ENCODE measurements at regions not wholly inside any gene's neighbourhood (a gene's known extent, or its start where the extent isn't known, plus 50 kb on each side); places are given as distances from the start of the nearest gene placed in this dataset.
"Not testable (repeated sequence)": the region's sequence is repeated elsewhere in the genome, so short reads cannot be mapped to it uniquely, and the experiment has no call there.

- H3K9me3 Mint-ChIP-seq: peaks cover 7% of the 10 kb centered on the region
- H3K4me1 Mint-ChIP-seq: no peaks in the 10 kb centered on the region
- H3K4me3 Mint-ChIP-seq: no peak overlapping the region
- ATAC-seq (replicated peaks): no peak
- no peak overlapping the region for H3K27ac Mint-ChIP-seq
- no peaks in the 10 kb centered on the region for H3K36me3 Mint-ChIP-seq (ENCODE audit: low read depth)
- peaks cover 6% of the 10 kb centered on the region for H3K27me3 Mint-ChIP-seq
These were observed 180.5 kb upstream of the CLINT1 start for GRCh38 chr5:158039441-158039840.

GRCh38 chr5:158036983-158037595 lies 178.1 kb upstream of the CLINT1 start:
- not testable (repeated sequence) for H3K4me3 Mint-ChIP-seq; ATAC-seq (replicated peaks); H3K36me3 Mint-ChIP-seq (ENCODE audit: low read depth); H3K9me3 Mint-ChIP-seq; H3K4me1 Mint-ChIP-seq; H3K27ac Mint-ChIP-seq
- peaks cover 16% of the 10 kb centered on the region for H3K27me3 Mint-ChIP-seq

GRCh38 chr5:158034586-158034985 lies 175.6 kb upstream of the CLINT1 start:
- not testable (repeated sequence) for H3K9me3 Mint-ChIP-seq; H3K36me3 Mint-ChIP-seq (ENCODE audit: low read depth); ATAC-seq (replicated peaks); H3K27ac Mint-ChIP-seq; H3K4me1 Mint-ChIP-seq; H3K4me3 Mint-ChIP-seq
- H3K27me3 Mint-ChIP-seq: peaks cover 29% of the 10 kb centered on the region

GRCh38 chr5:158033724-158034123 lies 174.8 kb upstream of the CLINT1 start:
- H3K27ac Mint-ChIP-seq: no peak overlapping the region
- peaks cover 8% of the 10 kb centered on the region for H3K9me3 Mint-ChIP-seq
- no peak for ATAC-seq (replicated peaks)
- no peaks in the 10 kb centered on the region for H3K36me3 Mint-ChIP-seq (ENCODE audit: low read depth)
- no peaks in the 10 kb centered on the region for H3K4me1 Mint-ChIP-seq
- H3K27me3 Mint-ChIP-seq: peaks cover 29% of the 10 kb centered on the region
- H3K4me3 Mint-ChIP-seq: no peak overlapping the region

- Mint-ChIP-seq H3K4me1 (no peaks in the 10 kb centered on the region), H3K4me3 (no peak overlapping the region), H3K9me3 (peaks cover 8% of the 10 kb centered on the region), H3K27me3 (peaks cover 29% of the 10 kb centered on the region), H3K27ac (no peak overlapping the region), H3K36me3 (ENCODE audit: low read depth) (no peaks in the 10 kb centered on the region)
- no peak for ATAC-seq (replicated peaks)
These were observed 174.1 kb upstream of the CLINT1 start for GRCh38 chr5:158033076-158033475.

GRCh38 chr5:158032246-158032645 lies 173.3 kb upstream of the CLINT1 start:
- H3K9me3 Mint-ChIP-seq: peaks cover 8% of the 10 kb centered on the region
- H3K36me3 Mint-ChIP-seq (ENCODE audit: low read depth): no peaks in the 10 kb centered on the region
- H3K4me3 Mint-ChIP-seq: no peak overlapping the region
- no peak overlapping the region for H3K27ac Mint-ChIP-seq
- H3K4me1 Mint-ChIP-seq: no peaks in the 10 kb centered on the region
- H3K27me3 Mint-ChIP-seq: peaks cover 31% of the 10 kb centered on the region
- no peak for ATAC-seq (replicated peaks)

GRCh38 chr5:158027806-158028775 lies 169.1 kb upstream of the CLINT1 start:
- no peaks in the 10 kb centered on the region for H3K36me3 Mint-ChIP-seq (ENCODE audit: low read depth)
- H3K27ac Mint-ChIP-seq: no peak overlapping the region
- no peaks in the 10 kb centered on the region for H3K9me3 Mint-ChIP-seq
- peaks cover 33% of the 10 kb centered on the region for H3K27me3 Mint-ChIP-seq
- H3K4me1 Mint-ChIP-seq: no peaks in the 10 kb centered on the region
- no peak for ATAC-seq (replicated peaks)
- H3K4me3 Mint-ChIP-seq: no peak overlapping the region

- no peaks in the 10 kb centered on the region for H3K36me3 Mint-ChIP-seq (ENCODE audit: low read depth)
- no peak overlapping the region for H3K27ac Mint-ChIP-seq
These were observed 167.5 kb upstream of the CLINT1 start for GRCh38 chr5:158026304-158027031.

GRCh38 chr5:158023266-158023665 lies 164.3 kb upstream of the CLINT1 start:
- H3K36me3 Mint-ChIP-seq (ENCODE audit: low read depth): no peaks in the 10 kb centered on the region
- no peak overlapping the region for H3K4me3 Mint-ChIP-seq
- ATAC-seq (replicated peaks): no peak
- no peaks in the 10 kb centered on the region for H3K4me1 Mint-ChIP-seq
- H3K9me3 Mint-ChIP-seq: no peaks in the 10 kb centered on the region
- H3K27ac Mint-ChIP-seq: no peak overlapping the region
- H3K27me3 Mint-ChIP-seq: peaks cover 27% of the 10 kb centered on the region

More at GRCh38 chr5:158026304-158027031, 167.5 kb upstream of the CLINT1 start:
- Mint-ChIP-seq H3K27me3 (peaks cover 26% of the 10 kb centered on the region), H3K4me1 (no peaks in the 10 kb centered on the region), H3K9me3 (no peaks in the 10 kb centered on the region), H3K4me3 (no peak overlapping the region)
- ATAC-seq (replicated peaks): no peak

- Mint-ChIP-seq H3K36me3 (ENCODE audit: low read depth) (no peaks in the 10 kb centered on the region), H3K4me1 (no peaks in the 10 kb centered on the region), H3K9me3 (no peaks in the 10 kb centered on the region), H3K27me3 (peaks cover 27% of the 10 kb centered on the region), H3K27ac (no peak overlapping the region), H3K4me3 (no peak overlapping the region)
- no peak for ATAC-seq (replicated peaks)
These were observed 163.9 kb upstream of the CLINT1 start for GRCh38 chr5:158022837-158023236.

GRCh38 chr5:158022393-158022792 lies 163.4 kb upstream of the CLINT1 start:
- Mint-ChIP-seq H3K4me3 (no peak overlapping the region), H3K4me1 (no peaks in the 10 kb centered on the region), H3K36me3 (ENCODE audit: low read depth) (no peaks in the 10 kb centered on the region), H3K27ac (no peak overlapping the region), H3K9me3 (no peaks in the 10 kb centered on the region), H3K27me3 (peaks cover 27% of the 10 kb centered on the region)
- ATAC-seq (replicated peaks): no peak

GRCh38 chr5:158020555-158021418 lies 161.8 kb upstream of the CLINT1 start:
- no peaks in the 10 kb centered on the region for H3K36me3 Mint-ChIP-seq (ENCODE audit: low read depth)
- no peaks in the 10 kb centered on the region for H3K4me1 Mint-ChIP-seq
- no peaks in the 10 kb centered on the region for H3K9me3 Mint-ChIP-seq
- no peak for ATAC-seq (replicated peaks)
- H3K4me3 Mint-ChIP-seq: no peak overlapping the region
- H3K27me3 Mint-ChIP-seq: peaks cover 24% of the 10 kb centered on the region
- no peak overlapping the region for H3K27ac Mint-ChIP-seq

GRCh38 chr5:158017469-158017868 lies 158.5 kb upstream of the CLINT1 start:
- Mint-ChIP-seq H3K27me3 (peaks cover 28% of the 10 kb centered on the region), H3K27ac (no peak overlapping the region), H3K9me3 (no peaks in the 10 kb centered on the region), H3K36me3 (ENCODE audit: low read depth) (no peaks in the 10 kb centered on the region), H3K4me1 (no peaks in the 10 kb centered on the region), H3K4me3 (no peak overlapping the region)
- ATAC-seq (replicated peaks): no peak

GRCh38 chr5:158014372-158014771 lies 155.4 kb upstream of the CLINT1 start:
- Mint-ChIP-seq H3K27ac (no peak overlapping the region), H3K9me3 (no peaks in the 10 kb centered on the region), H3K4me1 (no peaks in the 10 kb centered on the region), H3K4me3 (no peak overlapping the region), H3K36me3 (ENCODE audit: low read depth) (no peaks in the 10 kb centered on the region), H3K27me3 (peaks cover 25% of the 10 kb centered on the region)
- ATAC-seq (replicated peaks): no peak

All from activated T-helper 17 cell treated with anti-CD3 and anti-CD28 coated beads, Interleukin-2, amount 50 U/mL, for 72 hours (primary cell).